ENCODE measurements at regions not wholly inside any gene's neighbourhood (a gene's known extent, or its start where the extent isn't known, plus 50 kb on each side); places are given as distances from the start of the nearest gene placed in this dataset.

DNA sequence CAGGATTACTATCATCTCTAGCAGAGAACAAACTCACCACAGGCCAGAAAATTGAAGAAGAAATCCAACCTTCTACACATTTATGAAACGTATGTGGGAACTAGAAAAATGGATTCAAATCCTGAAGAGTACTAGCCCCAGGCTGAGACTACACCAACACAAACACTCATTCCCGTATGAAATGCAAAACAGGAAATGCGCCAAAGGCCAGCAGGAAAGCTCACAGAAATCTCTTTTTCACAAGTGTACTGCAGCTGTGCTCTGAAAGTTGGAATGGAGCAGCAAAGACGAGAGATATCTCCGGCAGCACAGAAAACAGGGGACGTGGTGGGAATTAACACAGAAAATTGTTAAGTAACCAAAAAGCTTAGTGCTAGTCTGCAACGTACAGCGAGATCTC is 913.5 kb downstream of the TDRD15 start:
- no peaks in the 10 kb centered on the region for H3K36me3 ChIP-seq (ENCODE audit: control insufficient read depth, insufficient read depth, low read length)
- H3K27me3 ChIP-seq (ENCODE audit: control insufficient read depth, insufficient read depth, low read length) = no peaks in the 10 kb centered on the region
- no peak overlapping the region for H3K4me3 ChIP-seq (ENCODE audit: low read depth, low read length)
- TF ChIP-seq CTCF (IDR thresholded peaks at IDR 0.05; ENCODE audit: insufficient read depth, low read depth, low read length) = no peak
- POLR2A ChIA-PET = no interaction called here
- CTCF ChIA-PET = interaction anchor here (0.6 to 1.0 kb wide), 2 partner anchors 12 to 137 kb away, joined by 3 read pairs; no protein-coding TSS in a partner anchor
- DNase-seq (ENCODE audit: low read depth) = no peak

DNA sequence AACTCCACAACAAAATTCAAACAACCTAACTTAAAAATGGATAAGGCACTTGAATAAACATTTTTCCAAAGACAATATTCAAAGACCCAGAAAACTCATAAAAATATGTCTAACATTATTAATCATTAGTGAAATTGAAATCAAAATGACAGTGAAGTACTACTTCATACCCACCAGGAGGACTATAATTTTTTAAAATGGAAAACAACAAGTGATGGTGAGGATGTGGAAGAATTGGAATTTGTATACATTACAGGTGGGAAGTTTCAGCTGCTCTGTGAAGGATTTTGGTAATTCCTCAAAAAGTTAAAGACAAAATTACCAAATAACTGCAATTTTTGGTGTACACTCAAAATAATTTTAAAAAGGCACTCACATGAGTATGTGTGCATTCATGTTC is 920.0 kb downstream of the TDRD15 start:
- POLR2A ChIA-PET = no interaction called here
- Histone ChIP-seq H3K27me3 (ENCODE audit: control insufficient read depth, insufficient read depth, low read length) (no peaks in the 10 kb centered on the region), H3K4me3 (ENCODE audit: low read depth, low read length) (no peak overlapping the region), H3K36me3 (ENCODE audit: control insufficient read depth, insufficient read depth, low read length) (no peaks in the 10 kb centered on the region)
- DNase-seq (ENCODE audit: low read depth) = no peak
- TF ChIP-seq CTCF (IDR thresholded peaks at IDR 0.05; ENCODE audit: insufficient read depth, low read depth, low read length) = no peak
- CTCF ChIA-PET = no interaction called here

DNA sequence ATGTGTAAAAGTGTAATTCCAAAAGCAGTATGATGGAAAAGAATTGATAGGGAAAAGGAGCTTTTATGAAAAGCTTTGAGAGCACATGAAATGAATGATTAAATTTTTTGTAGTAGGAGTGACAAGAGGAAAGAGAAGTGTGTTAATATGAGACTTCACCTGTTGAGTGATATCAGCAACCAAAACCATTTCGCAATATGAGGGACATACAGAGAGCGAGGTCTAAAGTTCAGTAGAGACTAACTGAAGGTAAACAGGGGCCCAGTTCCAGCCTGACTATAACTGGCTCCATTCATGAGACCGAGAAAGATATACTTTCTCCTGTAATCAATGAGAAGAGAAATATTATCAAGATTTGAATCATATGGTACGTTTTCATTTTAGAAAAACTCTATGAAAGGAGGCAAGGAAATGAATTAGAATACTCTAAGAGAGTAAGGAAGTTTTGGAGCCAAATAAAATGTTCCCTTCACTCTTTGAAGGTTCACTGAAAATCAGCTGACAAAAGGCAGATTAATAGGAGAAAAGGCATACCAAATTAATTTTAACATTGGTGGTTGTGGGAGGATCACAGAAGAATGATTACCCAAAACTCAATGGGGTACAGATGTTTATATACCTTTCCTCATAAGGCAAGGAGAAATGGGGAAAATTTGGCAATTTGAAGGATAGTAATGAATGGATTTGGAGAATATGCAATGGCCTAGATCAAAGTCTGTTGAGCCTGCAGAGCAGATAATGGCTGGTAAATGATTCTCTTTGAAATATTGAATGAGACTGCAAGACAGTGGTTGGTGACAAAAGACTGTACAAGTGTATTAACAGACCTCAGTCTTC is 932.2 kb downstream of the TDRD15 start:
- no peak for DNase-seq (ENCODE audit: low read depth)
- Histone ChIP-seq H3K36me3 (ENCODE audit: control insufficient read depth, insufficient read depth, low read length) (no peaks in the 10 kb centered on the region), H3K4me3 (ENCODE audit: low read depth, low read length) (no peak overlapping the region), H3K27me3 (ENCODE audit: control insufficient read depth, insufficient read depth, low read length) (no peaks in the 10 kb centered on the region)
- CTCF ChIA-PET = no interaction called here
- POLR2A ChIA-PET = no interaction called here
- no peak for TF ChIP-seq CTCF (IDR thresholded peaks at IDR 0.05; ENCODE audit: insufficient read depth, low read depth, low read length)

GRCh38 chr2:22056621-22057132 is 932.9 kb downstream of the TDRD15 start:
- ChIA-PET CTCF (no interaction called here), POLR2A (no interaction called here)
- TF ChIP-seq CTCF (IDR thresholded peaks at IDR 0.05; ENCODE audit: insufficient read depth, low read depth, low read length) = no peak
- no peaks in the 10 kb centered on the region for H3K27me3 ChIP-seq (ENCODE audit: control insufficient read depth, insufficient read depth, low read length)
- H3K36me3 ChIP-seq (ENCODE audit: control insufficient read depth, insufficient read depth, low read length) = no peaks in the 10 kb centered on the region
- H3K4me3 ChIP-seq (ENCODE audit: low read depth, low read length) = no peak overlapping the region
- DNase-seq (ENCODE audit: low read depth) = no peak

DNA sequence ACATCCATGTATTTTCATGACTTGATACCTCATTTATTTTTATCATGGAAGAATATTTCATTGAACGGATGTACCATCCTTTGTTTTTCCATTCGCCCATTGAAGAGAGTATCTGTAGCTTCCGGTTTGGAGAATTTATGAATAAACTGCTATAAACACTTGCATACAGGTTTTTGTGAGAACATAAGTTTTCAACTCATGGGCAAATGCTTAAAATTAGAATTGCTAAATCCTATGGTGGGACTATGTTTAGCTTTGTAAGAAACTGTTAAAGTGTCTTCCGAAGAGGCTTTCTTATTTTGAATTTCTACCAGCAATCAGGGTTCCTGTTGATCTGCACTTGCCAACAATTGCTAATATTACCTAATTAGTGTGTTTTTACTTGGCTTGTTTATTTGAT is 938.9 kb downstream of the TDRD15 start:
- Histone ChIP-seq H3K36me3 (ENCODE audit: control insufficient read depth, insufficient read depth, low read length) (no peaks in the 10 kb centered on the region), H3K4me3 (ENCODE audit: low read depth, low read length) (no peak overlapping the region), H3K27me3 (ENCODE audit: control insufficient read depth, insufficient read depth, low read length) (no peaks in the 10 kb centered on the region)
- no peak for DNase-seq (ENCODE audit: low read depth)
- ChIA-PET POLR2A (no interaction called here), CTCF (no interaction called here)
- TF ChIP-seq CTCF (IDR thresholded peaks at IDR 0.05; ENCODE audit: insufficient read depth, low read depth, low read length) = no peak

Data from BJ (cell line).